ENCODE measurements at regions not wholly inside any gene's neighbourhood (a gene's known extent, or its start where the extent isn't known, plus 50 kb on each side); places are given as distances from the start of the nearest gene placed in this dataset.

DNA sequence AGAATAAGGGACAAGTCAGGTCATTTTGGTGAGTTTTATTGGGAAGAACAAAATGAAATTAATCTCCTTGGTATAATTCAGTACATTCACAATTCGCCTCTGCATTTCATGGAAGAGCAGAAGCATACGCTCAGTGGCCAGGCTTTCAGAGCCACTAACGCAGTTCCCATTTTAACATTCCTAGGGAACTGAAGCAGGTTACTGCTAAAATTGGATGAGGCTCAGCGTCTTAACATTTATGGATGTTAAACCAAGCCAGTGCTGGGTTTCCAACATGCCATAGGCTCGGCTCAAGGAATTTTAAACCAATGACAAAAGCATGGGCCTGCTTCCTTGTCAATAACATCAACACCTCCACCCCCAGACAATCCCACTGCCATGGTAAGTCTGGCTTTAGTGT lies 172.7 kb upstream of the PRICKLE2 start:
- TF ChIP-seq, protein P1, sequence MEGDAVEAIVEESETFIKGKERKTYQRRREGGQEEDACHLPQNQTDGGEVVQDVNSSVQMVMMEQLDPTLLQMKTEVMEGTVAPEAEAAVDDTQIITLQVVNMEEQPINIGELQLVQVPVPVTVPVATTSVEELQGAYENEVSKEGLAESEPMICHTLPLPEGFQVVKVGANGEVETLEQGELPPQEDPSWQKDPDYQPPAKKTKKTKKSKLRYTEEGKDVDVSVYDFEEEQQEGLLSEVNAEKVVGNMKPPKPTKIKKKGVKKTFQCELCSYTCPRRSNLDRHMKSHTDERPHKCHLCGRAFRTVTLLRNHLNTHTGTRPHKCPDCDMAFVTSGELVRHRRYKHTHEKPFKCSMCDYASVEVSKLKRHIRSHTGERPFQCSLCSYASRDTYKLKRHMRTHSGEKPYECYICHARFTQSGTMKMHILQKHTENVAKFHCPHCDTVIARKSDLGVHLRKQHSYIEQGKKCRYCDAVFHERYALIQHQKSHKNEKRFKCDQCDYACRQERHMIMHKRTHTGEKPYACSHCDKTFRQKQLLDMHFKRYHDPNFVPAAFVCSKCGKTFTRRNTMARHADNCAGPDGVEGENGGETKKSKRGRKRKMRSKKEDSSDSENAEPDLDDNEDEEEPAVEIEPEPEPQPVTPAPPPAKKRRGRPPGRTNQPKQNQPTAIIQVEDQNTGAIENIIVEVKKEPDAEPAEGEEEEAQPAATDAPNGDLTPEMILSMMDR (IDR thresholded peaks at IDR 0.05) = no peak
- no peak for TF ChIP-seq POLR2A (IDR thresholded peaks at IDR 0.05)
